ENCODE measurements at regions not wholly inside any gene's neighbourhood (a gene's known extent, or its start where the extent isn't known, plus 50 kb on each side); places are given as distances from the start of the nearest gene placed in this dataset.

- ATAC-seq: no peak
- H3K36me3 Mint-ChIP-seq: no peaks in the 10 kb centered on the region
- no peak overlapping the region for H3K4me3 Mint-ChIP-seq
- H3K9me3 Mint-ChIP-seq: peaks cover 2% of the 10 kb centered on the region
- peaks cover 4% of the 10 kb centered on the region for H3K4me1 Mint-ChIP-seq
- peaks cover 34% of the 10 kb centered on the region for H3K27me3 Mint-ChIP-seq
- H3K27ac Mint-ChIP-seq: no peak overlapping the region
Measured at GRCh38 chr3:14295037-14295436, 107.4 kb upstream of the SLC6A6 start.

- Mint-ChIP-seq H3K9me3 (peaks cover 2% of the 10 kb centered on the region), H3K36me3 (no peaks in the 10 kb centered on the region)
- no peak for ATAC-seq
Measured at GRCh38 chr3:14295801-14296200, 106.6 kb upstream of the SLC6A6 start.

DNA sequence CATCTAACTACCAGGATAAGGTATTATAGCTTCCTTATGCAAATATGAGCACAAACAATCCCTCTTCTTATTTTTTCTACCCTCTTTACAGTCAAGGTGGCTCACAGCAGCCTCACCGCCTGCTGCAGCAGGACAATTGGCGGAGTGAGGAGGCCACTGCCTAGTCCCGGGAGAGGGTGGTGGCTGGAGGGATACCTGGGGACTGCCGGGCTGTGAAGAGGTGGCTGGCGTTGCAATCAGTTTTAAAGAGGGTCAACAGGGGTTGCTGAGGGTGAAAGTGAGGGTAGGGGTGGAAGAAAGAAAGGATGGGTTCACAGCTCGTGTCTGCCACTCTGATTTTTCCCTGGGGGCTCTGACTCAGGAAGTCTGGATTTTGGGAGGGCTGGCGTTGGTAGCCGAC lies 105.1 kb upstream of the SLC6A6 start:
- Mint-ChIP-seq H3K27me3 (peaks cover 40% of the 10 kb centered on the region), H3K4me3 (no peak overlapping the region), H3K4me1 (peaks cover 6% of the 10 kb centered on the region), H3K9me3 (peaks cover 2% of the 10 kb centered on the region), H3K36me3 (no peaks in the 10 kb centered on the region), H3K27ac (no peak overlapping the region)
- no peak for ATAC-seq

More at GRCh38 chr3:14295801-14296200, 106.6 kb upstream of the SLC6A6 start:
- H3K27me3 Mint-ChIP-seq: peaks cover 29% of the 10 kb centered on the region
- H3K4me1 Mint-ChIP-seq: peaks cover 6% of the 10 kb centered on the region
- H3K4me3 Mint-ChIP-seq: no peak overlapping the region
- no peak overlapping the region for H3K27ac Mint-ChIP-seq

DNA sequence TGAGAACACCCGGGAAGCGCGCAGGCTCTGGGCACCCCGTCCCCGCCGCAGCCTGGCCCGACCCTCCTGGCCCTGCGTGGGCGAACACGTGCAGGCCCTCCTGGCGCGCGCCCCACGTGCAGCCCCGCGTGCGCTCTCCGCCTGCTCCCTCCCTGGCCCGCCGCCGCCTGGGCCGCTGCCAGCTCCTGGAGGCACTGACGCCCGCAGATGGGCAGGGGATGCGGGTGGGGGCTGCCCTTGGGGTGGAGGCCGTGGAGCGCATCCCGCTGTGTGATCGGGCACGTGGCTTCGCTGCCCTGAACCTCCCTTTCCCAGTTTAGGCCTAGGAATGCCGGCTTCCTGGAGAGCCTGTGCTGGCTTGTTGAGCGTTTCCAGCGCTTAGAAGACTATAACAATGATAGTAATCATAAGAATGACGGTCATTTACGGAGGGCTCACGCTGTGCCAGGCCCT lies 104.6 kb upstream of the SLC6A6 start:
- H3K9me3 Mint-ChIP-seq: peaks cover 2% of the 10 kb centered on the region
- no peaks in the 10 kb centered on the region for H3K36me3 Mint-ChIP-seq
- H3K27me3 Mint-ChIP-seq: peaks cover 45% of the 10 kb centered on the region
- no peak overlapping the region for H3K4me3 Mint-ChIP-seq
- ATAC-seq: peak; percentile 28
- H3K4me1 Mint-ChIP-seq: peaks cover 6% of the 10 kb centered on the region
- no peak overlapping the region for H3K27ac Mint-ChIP-seq

- Mint-ChIP-seq H3K27me3 (peaks cover 51% of the 10 kb centered on the region), H3K4me3 (no peak overlapping the region), H3K9me3 (peaks cover 2% of the 10 kb centered on the region), H3K27ac (no peak overlapping the region), H3K36me3 (no peaks in the 10 kb centered on the region), H3K4me1 (peaks cover 12% of the 10 kb centered on the region)
- ATAC-seq: no peak
Measured at GRCh38 chr3:14298442-14298841, 104.0 kb upstream of the SLC6A6 start.

DNA sequence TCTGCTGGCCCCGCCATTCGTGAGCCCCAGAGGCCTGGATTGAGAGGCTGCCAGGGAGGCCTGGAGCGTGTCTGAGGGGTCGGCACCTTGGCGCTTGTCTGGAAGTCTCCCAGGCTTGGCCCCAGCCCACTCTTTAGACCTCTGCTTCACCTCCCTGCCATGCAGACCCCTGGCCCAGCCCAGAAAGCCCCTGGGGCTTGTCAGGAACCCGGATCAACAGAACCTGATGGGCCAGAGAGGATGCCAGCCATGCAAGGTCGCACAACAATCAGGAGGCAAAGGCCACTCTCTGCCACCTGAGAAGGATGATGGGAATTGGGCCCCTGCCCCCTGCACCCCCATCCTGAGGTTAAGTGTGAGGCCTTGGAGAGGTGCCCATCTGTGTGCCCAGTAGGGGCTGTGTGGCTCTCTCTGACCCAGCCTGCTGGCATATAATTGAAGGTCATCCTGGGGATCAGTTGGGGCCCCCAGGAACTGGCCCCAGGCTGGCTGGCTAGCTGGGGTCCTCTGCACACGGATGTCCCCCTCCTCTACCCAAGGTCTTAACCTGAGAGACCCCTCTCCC lies 103.3 kb upstream of the SLC6A6 start:
- no peak for ATAC-seq
- Mint-ChIP-seq H3K27ac (no peak overlapping the region), H3K4me3 (no peak overlapping the region), H3K27me3 (peaks cover 58% of the 10 kb centered on the region), H3K9me3 (peaks cover 2% of the 10 kb centered on the region), H3K36me3 (no peaks in the 10 kb centered on the region), H3K4me1 (peaks cover 16% of the 10 kb centered on the region)

DNA sequence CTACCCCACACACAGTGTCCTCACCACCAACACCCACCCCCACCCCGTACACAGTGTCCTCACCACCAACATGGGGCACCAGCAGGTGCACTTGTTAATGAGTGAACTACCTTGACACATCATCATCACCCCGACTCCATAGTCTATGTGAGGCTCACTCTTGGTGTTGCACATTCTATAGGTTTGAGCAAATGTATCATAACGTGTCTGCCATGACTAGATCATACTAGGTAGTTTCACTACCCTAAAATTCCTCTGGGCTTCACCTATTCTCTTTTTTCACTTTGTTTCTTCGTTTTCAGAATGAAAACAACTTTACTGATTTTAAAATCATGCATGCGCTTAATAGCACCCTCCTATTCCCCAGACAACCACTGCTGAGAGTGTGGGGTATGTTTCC lies 102.6 kb upstream of the SLC6A6 start:
- no peak for ATAC-seq
- H3K27ac Mint-ChIP-seq: no peak overlapping the region
- no peak overlapping the region for H3K4me3 Mint-ChIP-seq
- peaks cover under 1% of the 10 kb centered on the region for H3K9me3 Mint-ChIP-seq
- no peaks in the 10 kb centered on the region for H3K36me3 Mint-ChIP-seq
- peaks cover 16% of the 10 kb centered on the region for H3K4me1 Mint-ChIP-seq
- H3K27me3 Mint-ChIP-seq: peaks cover 62% of the 10 kb centered on the region

DNA sequence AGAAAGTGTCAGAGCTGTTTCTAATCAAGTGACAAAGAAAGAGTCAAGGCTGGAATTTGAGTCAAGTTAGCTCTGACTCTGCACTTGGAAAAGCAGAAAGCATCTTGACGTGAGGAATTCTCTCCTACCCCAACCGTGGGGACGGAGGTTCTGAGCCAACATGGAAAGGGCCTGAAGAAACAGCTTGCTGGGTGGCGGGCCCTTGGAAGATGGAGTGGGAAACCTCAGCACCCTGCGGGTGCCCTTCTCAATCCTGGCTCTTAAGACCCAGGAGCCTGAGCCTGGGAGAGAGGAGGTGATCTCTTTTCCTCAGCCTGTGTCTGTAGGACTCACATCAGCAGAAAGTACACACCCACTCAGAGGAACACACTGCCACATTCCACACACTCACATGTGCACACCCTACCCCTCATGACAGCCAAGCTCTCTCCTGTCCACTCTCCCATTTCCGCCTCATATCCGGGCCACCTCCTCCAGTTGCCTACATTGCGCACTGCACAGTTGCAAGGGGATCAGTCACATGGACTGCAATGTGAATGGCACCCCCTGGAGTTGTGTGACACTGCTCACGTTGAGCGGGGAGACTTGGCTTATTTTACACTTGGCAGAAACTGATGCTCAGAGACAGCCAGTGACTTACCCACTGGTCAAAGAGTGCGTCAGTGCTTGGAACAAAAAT lies 101.5 kb upstream of the SLC6A6 start:
- H3K36me3 Mint-ChIP-seq: no peaks in the 10 kb centered on the region
- peaks cover 16% of the 10 kb centered on the region for H3K4me1 Mint-ChIP-seq
- no peak for ATAC-seq
- H3K27me3 Mint-ChIP-seq: peaks cover 71% of the 10 kb centered on the region
- H3K4me3 Mint-ChIP-seq: no peak overlapping the region
- H3K27ac Mint-ChIP-seq: no peak overlapping the region
- H3K9me3 Mint-ChIP-seq: no peaks in the 10 kb centered on the region

GRCh38 chr3:14301558-14301957 lies 100.8 kb upstream of the SLC6A6 start:
- Mint-ChIP-seq H3K36me3 (no peaks in the 10 kb centered on the region), H3K4me1 (peaks cover 16% of the 10 kb centered on the region), H3K4me3 (no peak overlapping the region), H3K27me3 (peaks cover 73% of the 10 kb centered on the region), H3K27ac (no peak overlapping the region), H3K9me3 (no peaks in the 10 kb centered on the region)
- no peak for ATAC-seq

DNA sequence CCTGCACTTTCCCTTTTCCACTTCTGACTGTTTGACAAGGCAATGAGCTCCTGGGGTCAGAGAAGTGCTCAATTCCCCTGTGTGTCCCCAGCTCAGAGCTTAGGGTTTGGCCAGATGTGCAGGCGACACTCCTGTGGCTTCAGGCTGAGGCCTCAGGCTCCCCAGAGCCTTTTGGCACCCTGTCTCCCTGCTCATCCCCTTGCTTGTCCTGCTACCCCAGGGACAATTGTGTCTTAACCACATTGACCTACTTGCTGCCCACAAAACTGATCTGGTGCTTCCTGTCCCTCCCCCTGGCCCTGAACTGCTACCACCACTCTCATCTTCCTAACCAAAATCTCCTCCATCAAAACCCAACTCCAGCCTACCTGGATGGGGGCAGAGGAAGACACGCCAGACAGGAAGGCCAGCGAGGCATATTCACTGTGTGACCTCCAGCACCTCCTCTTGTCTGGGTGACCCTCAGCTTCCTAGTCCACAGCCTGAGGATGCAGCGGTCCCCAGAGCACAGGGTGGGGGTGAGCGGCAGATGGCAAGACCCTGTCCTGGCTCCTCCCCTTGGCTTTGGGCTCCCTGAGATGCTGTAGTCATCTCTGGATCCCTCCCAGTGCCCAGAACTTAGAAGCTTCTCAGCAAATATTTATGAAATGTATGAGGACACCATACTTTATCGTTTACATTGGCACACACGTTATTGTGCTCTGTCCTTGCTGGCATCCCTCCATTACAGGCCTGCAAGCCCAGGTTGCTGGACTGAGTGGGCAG lies 98.9 kb upstream of the SLC6A6 start:
- H3K9me3 Mint-ChIP-seq: no peaks in the 10 kb centered on the region
- no peak overlapping the region for H3K4me3 Mint-ChIP-seq
- H3K27ac Mint-ChIP-seq: no peak overlapping the region
- no peaks in the 10 kb centered on the region for H3K36me3 Mint-ChIP-seq
- peak; percentile 29 for ATAC-seq
- peaks cover 78% of the 10 kb centered on the region for H3K27me3 Mint-ChIP-seq
- H3K4me1 Mint-ChIP-seq: peaks cover 16% of the 10 kb centered on the region

GRCh38 chr3:14304101-14305045 lies 98.0 kb upstream of the SLC6A6 start:
- peaks cover 82% of the 10 kb centered on the region for H3K27me3 Mint-ChIP-seq
- H3K4me3 Mint-ChIP-seq: no peak overlapping the region
- H3K4me1 Mint-ChIP-seq: peaks cover 16% of the 10 kb centered on the region
- no peak for ATAC-seq
- no peaks in the 10 kb centered on the region for H3K9me3 Mint-ChIP-seq
- H3K27ac Mint-ChIP-seq: no peak overlapping the region
- H3K36me3 Mint-ChIP-seq: no peaks in the 10 kb centered on the region

DNA sequence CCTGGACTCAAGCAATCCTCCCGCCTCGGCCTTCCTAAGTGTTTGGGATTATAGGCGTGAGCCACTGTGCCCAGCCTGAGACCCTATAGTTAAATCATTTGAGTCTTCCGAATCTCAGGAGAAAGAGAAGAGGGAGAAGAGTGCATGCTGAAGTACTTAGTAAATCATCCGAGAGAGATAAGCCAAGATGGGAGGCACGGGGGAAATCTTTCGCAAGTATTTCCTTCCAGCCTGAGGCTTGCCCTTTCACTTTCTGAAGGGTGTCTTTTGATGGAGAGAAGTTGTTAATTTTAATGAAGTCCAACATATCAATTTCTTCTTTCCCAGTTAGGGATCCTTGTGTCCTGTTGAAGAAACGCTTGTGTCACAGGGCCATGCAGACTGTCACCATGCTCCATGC lies 97.1 kb upstream of the SLC6A6 start:
- no peaks in the 10 kb centered on the region for H3K9me3 Mint-ChIP-seq
- ATAC-seq: no peak
- H3K27me3 Mint-ChIP-seq: peaks cover 89% of the 10 kb centered on the region
- no peaks in the 10 kb centered on the region for H3K36me3 Mint-ChIP-seq
- H3K4me3 Mint-ChIP-seq: no peak overlapping the region
- no peak overlapping the region for H3K27ac Mint-ChIP-seq
- H3K4me1 Mint-ChIP-seq: peaks cover 10% of the 10 kb centered on the region

- Mint-ChIP-seq H3K4me1 (peaks cover 10% of the 10 kb centered on the region), H3K9me3 (no peaks in the 10 kb centered on the region), H3K36me3 (no peaks in the 10 kb centered on the region), H3K27ac (no peak overlapping the region), H3K27me3 (peaks cover 87% of the 10 kb centered on the region), H3K4me3 (no peak overlapping the region)
- no peak for ATAC-seq
Measured at GRCh38 chr3:14306142-14306541, 96.3 kb upstream of the SLC6A6 start.

DNA sequence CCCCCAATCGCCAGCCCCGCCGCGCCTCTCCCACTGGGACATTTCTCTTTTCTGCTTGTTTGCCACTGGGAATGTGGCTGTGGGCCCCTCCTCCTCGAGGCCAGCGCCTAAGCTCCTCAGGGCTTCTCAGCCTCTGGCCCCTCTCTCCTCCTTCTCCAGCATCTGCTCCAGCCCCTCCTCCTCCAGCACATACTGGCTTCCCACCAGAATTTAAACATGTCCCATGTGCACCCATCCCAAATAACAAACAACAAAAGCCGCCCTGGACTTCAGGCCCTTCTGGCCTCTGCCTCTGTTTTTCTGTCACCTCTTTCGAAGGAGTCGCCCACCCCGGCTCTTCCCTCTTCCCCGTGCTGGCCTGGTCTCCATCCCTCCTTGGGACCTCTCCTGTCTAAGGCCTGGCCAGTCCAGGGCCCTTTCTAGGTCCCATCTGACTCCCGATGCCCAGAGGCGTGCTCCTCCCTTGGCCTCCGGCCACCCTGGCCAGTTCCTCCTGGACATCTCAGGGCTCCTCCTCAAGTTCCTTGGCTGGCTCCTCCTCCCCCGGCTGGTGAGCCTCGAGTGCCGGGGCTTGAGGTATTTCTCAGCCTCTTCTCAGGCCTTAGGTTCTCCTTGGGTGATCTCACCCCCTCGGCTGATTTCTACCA lies 94.6 kb upstream of the SLC6A6 start:
- no peak for ATAC-seq
- H3K4me3 Mint-ChIP-seq: no peak overlapping the region
- peaks cover 10% of the 10 kb centered on the region for H3K4me1 Mint-ChIP-seq
- H3K27me3 Mint-ChIP-seq: peaks cover 84% of the 10 kb centered on the region
- H3K27ac Mint-ChIP-seq: no peak overlapping the region
- H3K9me3 Mint-ChIP-seq: no peaks in the 10 kb centered on the region
- no peaks in the 10 kb centered on the region for H3K36me3 Mint-ChIP-seq

Measured in stimulated activated memory B cell treated with anti-CD40 and anti-IgM and Interleukin-4, amounts not matched to agents 10 μg/mL and 1 μg/mL and 100 μg/mL, for 72 hours (primary cell).